GM13977 (cell line): ENCODE measurements at regions not wholly inside any gene's neighbourhood (a gene's known extent, or its start where the extent isn't known, plus 50 kb on each side); places are given as distances from the start of the nearest gene placed in this dataset.
"Not testable (repeated sequence)": the region's sequence is repeated elsewhere in the genome, so short reads cannot be mapped to it uniquely, and the experiment has no call there.

Experiments
- DNase-seq: peaks from one replicate; pipeline ENCODE4 v3.0.0; 2012; ENCODE audit warnings: low spot score
- in situ Hi-C: fragments of 300-500 bp; cut with MboI; formaldehyde crosslinking; loops from one replicate; pipeline ENCODE4 v1.12.0; 2022; ENCODE audit warnings: low sequenced_read_pairs, low pct_unique_long_range_greater_than_20kb, mixed read lengths, inconsistent platforms; ENCODE audit not compliant: unreplicated experiment
- TF ChIP-seq, protein P1 (sequence below): IDR thresholded peaks from 2 replicates; pipeline ENCODE4 v1.5.1; 2012; ENCODE audit warnings: mild to moderate bottlenecking, control low read depth; ENCODE audit not compliant: insufficient read depth; ENCODE audit errors: extremely low read depth, missing control alignments

DNA sequence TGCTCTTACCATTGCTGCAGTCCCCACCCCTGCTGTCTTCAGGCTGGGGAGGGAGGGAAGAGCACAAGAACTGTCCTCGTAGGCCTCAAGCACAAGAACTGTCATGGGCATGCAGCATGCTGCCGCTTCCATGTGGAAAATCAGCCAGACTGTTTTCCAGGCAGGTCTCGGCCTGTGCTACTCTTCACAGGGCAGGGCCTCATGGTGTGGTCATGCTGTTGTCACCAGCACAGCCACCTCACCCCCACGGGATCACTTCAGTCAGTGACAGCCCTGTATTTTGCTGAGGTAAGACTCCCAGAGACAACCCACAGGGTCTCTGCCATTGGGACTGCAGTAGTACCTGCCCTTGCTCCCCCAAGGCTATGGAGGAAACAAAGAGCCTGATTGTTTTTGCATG, 205.3 kb downstream of the NAP1L3 start:
- DNase-seq, result no peak
- in situ Hi-C loops, result no loop called here
- TF ChIP-seq, protein P1, sequence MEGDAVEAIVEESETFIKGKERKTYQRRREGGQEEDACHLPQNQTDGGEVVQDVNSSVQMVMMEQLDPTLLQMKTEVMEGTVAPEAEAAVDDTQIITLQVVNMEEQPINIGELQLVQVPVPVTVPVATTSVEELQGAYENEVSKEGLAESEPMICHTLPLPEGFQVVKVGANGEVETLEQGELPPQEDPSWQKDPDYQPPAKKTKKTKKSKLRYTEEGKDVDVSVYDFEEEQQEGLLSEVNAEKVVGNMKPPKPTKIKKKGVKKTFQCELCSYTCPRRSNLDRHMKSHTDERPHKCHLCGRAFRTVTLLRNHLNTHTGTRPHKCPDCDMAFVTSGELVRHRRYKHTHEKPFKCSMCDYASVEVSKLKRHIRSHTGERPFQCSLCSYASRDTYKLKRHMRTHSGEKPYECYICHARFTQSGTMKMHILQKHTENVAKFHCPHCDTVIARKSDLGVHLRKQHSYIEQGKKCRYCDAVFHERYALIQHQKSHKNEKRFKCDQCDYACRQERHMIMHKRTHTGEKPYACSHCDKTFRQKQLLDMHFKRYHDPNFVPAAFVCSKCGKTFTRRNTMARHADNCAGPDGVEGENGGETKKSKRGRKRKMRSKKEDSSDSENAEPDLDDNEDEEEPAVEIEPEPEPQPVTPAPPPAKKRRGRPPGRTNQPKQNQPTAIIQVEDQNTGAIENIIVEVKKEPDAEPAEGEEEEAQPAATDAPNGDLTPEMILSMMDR, result no peak

GRCh38 chrX:93466383-93466782, 207.0 kb downstream of the NAP1L3 start:
- DNase-seq, result no peak
- TF ChIP-seq, protein P1, result no peak
- in situ Hi-C loops, result no loop called here

DNA sequence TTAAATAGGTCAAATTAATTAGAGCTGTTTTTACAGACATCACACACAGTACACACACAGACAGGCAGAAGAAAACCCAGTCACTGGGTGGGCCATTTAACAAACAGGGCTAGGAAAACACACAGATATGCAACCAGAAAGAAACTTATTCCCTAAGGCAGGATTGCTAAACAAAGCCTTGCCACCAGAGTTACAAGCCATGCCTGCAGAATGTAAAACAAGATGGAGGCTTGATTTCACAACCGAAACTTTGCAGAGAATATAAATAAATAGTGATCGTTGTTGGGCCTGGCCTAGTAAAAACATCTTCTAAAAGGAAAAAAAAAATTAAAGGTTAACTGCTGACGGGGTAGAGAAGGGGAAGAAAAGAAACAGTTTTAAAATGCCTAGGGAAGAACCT, 212.3 kb downstream of the NAP1L3 start:
- TF ChIP-seq, protein P1, result no peak
- in situ Hi-C loops, result no loop called here
- DNase-seq, result no peak

- TF ChIP-seq, protein P1, result no peak
- DNase-seq, result no peak
- in situ Hi-C loops, result no loop called here
Measured at GRCh38 chrX:93454509-93454908, 218.9 kb downstream of the NAP1L3 start.

- DNase-seq, in situ Hi-C loops: not testable (repeated sequence)
Measured at GRCh38 chrX:93434721-93435120, 238.7 kb downstream of the NAP1L3 start.

- in situ Hi-C loops, result no loop called here
- DNase-seq, result no peak
- TF ChIP-seq, protein P1, result no peak
Measured at GRCh38 chrX:93428497-93428896, 244.9 kb downstream of the NAP1L3 start.

DNA sequence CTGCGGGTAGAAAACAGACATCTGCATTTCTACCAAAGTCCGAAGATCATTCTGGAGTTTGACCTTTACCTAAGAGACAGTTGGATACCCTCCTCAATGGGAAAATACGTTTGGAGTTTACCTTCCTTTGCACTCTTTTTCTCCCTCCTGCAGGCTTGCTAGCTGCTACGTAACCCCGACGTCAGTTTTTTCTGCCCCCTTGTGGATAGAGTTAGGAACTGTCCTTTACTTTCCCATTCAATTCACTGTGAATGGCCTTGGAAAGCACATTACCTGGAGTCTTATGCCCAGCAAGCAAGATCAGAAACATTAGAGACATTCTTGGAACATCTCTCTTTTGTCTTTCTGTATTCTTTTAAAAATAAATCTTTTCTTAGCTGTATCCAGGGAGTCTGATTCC, 250.7 kb downstream of the NAP1L3 start:
- in situ Hi-C loops, result no loop called here
- DNase-seq, result peak; percentile 23

More for the DNA sequence above, 250.7 kb downstream of the NAP1L3 start:
- TF ChIP-seq, protein P1, result peak; percentile 71
